Effector memory CD8-positive, alpha-beta T cell (primary cell): ENCODE measurements at regions not wholly inside any gene's neighbourhood (a gene's known extent, or its start where the extent isn't known, plus 50 kb on each side); places are given as distances from the start of the nearest gene placed in this dataset.

Experiments used
- ATAC-seq: fragments of 150-1000 bp; cut with Tn5 transposase; replicated peaks from 2 replicates; pipeline ENCODE4 v1.10.0; 2021; ENCODE audit warnings: mild to moderate bottlenecking, moderate library complexity
- DNase-seq, 3 experiments: peaks; one replicate each; pipeline ENCODE4 v3.0.0; 2021
- H3K27ac Mint-ChIP-seq, 2 donors: one replicate each; pipeline ENCODE4 v1.8.0; 2022; ENCODE audit warnings: mild to moderate bottlenecking in 2 of 2, mixed read lengths in 2 of 2, moderate library complexity in 2 of 2
- H3K27me3 Mint-ChIP-seq, 2 donors: one replicate each; pipeline ENCODE4 v1.8.0; 2022; ENCODE audit warnings: mixed read lengths in 2 of 2
- H3K36me3 Mint-ChIP-seq: one replicate; pipeline ENCODE4 v1.8.0; 2022; ENCODE audit warnings: mild to moderate bottlenecking, moderate library complexity, mixed read lengths; ENCODE audit not compliant: insufficient read depth
- H3K4me1 Mint-ChIP-seq, 2 donors: one replicate each; pipeline ENCODE4 v1.8.0; 2022; ENCODE audit warnings: low read depth in 2 of 2, mixed read lengths in 2 of 2
- H3K4me3 Mint-ChIP-seq, 2 donors: one replicate each; pipeline ENCODE4 v1.8.0; 2022; ENCODE audit warnings: mild to moderate bottlenecking in 2 of 2, mixed read lengths in 2 of 2, moderate library complexity in 2 of 2
- H3K9me3 Mint-ChIP-seq, 2 donors: one replicate each; pipeline ENCODE4 v1.8.0; 2022; ENCODE audit warnings: mixed read lengths in 2 of 2

DNA sequence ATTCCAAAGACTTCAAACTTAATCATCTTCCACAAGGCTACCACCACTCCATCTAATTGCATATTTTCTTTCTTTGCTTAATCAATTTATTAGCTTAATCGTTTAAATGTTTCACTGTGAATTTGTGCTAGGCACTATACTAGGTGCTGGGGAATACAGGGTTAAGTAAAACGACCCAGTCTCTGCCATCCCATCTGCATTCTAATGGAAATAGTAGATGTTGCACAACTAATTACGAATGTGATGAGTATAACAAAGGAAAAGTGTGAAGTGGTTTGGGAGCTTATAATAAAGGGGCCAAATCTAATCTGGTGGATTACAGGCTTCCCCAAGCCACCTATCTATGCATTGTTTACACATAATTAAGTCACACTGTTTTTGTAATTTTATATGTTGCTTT, 147.1 kb downstream of the FAM181B start:
- Mint-ChIP-seq H3K27ac (no peak overlapping the region), H3K9me3 (peaks cover 6% of the 10 kb centered on the region in 2 donors), H3K36me3 (peaks cover 2% of the 10 kb centered on the region), H3K4me3 (no peak overlapping the region), H3K4me1 (no peaks in the 10 kb centered on the region), H3K27me3 (no peaks in the 10 kb centered on the region)
- no peak for DNase-seq
- no peak for ATAC-seq

DNA sequence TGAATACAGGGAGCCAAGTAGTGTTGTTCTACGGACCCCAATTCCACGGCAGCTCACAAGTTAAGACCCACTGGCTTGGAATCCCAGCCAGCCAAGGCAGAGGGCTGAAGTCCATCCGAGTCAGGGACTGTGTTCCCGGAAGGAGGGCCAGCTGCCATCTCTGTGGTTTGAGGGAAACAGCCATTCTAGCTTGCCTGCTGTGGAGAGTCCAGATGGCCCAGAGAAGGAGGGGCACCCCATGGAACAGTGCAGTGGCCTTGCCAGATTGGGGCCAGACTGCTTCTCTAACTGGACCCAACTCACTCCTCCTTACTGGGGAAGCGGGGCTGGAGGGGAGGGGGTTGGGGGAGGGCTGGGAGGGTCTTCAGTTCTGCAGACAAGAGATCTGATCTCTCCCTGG, 156.4 kb downstream of the FAM181B start:
- H3K4me3 Mint-ChIP-seq: no peak overlapping the region
- no peak for DNase-seq
- no peak for ATAC-seq

DNA sequence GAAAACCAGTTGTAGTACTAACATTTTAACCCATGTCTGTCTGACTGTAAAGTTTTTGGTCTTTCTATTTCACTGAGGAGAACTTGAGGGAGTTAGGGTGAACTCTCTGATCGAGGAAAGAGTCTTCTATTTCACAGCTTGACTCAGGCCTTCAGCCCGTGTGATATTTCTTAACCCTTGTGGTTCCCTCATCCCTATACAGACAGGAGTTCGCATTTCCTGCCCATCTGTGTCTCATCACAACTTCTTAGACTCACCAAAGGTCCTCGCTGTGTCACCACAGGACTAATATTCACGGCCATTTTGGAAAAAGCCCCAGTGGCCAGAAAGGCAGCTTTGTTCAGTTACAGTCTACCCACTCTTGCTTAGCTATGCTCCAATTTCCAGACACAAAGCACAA, 172.8 kb downstream of the FAM181B start:
- no peak for ATAC-seq
- no peaks in the 10 kb centered on the region for H3K36me3 Mint-ChIP-seq

More for the DNA sequence above, 156.4 kb downstream of the FAM181B start:
- no peak overlapping the region for H3K27ac Mint-ChIP-seq
- peaks cover 2 to 11% of the 10 kb centered on the region in 2 donors for H3K9me3 Mint-ChIP-seq
- H3K27me3 Mint-ChIP-seq: no peaks in the 10 kb centered on the region
- H3K4me1 Mint-ChIP-seq: no peaks in the 10 kb centered on the region
- H3K36me3 Mint-ChIP-seq: no peaks in the 10 kb centered on the region

DNA sequence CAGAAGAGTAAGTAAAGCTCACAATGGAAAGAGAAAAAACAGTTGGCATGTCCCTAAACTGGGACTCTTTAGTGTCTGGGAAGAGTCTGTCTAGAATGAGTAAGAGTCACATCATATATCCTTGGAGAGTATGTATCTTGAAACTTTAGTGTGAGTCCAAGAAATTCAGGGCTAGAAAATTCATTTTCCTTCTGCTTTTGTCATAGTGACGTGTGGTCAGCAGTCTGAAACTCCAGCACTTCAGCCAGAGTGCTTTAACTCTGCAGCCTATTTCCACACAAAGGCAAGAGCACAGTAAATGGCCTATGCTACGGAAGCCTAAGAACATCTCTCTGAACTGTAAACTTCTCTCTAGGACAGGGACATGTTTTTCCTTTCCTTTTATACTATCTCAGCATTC, 174.1 kb downstream of the FAM181B start:
- Mint-ChIP-seq H3K27ac (no peak overlapping the region), H3K36me3 (no peaks in the 10 kb centered on the region), H3K4me3 (no peak overlapping the region), H3K4me1 (no peaks in the 10 kb centered on the region), H3K9me3 (no peaks in the 10 kb centered on the region), H3K27me3 (no peaks in the 10 kb centered on the region)
- no peak for DNase-seq
- ATAC-seq: no peak

More for the DNA sequence above, 172.8 kb downstream of the FAM181B start:
- Mint-ChIP-seq H3K4me1 (no peaks in the 10 kb centered on the region), H3K9me3 (no peaks in the 10 kb centered on the region), H3K27me3 (no peaks in the 10 kb centered on the region), H3K4me3 (no peak overlapping the region), H3K27ac (no peak overlapping the region)
- no peak for DNase-seq

DNA sequence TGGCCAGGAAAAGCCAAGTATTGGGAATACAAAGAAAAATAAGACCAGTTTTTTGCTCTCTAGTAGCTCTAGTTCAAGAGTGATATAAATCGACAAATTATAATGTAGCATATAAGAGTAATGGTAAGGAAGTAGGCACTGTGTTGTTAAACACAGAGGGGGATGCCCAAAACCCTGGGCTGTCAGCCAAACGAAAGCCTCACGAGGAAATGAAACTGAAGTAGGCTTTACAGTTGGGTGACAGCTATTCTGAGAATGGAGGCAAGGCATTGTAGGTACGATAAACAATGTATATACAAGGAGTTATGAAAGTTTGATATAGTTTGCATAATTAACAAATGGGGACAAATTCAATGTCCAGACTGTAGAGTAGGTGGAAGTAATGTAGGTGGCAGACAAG, 176.4 kb downstream of the FAM181B start:
- no peaks in the 10 kb centered on the region for H3K27me3 Mint-ChIP-seq
- no peak overlapping the region for H3K4me3 Mint-ChIP-seq
- no peaks in the 10 kb centered on the region for H3K4me1 Mint-ChIP-seq
- ATAC-seq (no peak), DNase-seq (no peak)
- H3K27ac Mint-ChIP-seq: no peak overlapping the region
- H3K36me3 Mint-ChIP-seq: no peaks in the 10 kb centered on the region
- no peaks in the 10 kb centered on the region for H3K9me3 Mint-ChIP-seq

DNA sequence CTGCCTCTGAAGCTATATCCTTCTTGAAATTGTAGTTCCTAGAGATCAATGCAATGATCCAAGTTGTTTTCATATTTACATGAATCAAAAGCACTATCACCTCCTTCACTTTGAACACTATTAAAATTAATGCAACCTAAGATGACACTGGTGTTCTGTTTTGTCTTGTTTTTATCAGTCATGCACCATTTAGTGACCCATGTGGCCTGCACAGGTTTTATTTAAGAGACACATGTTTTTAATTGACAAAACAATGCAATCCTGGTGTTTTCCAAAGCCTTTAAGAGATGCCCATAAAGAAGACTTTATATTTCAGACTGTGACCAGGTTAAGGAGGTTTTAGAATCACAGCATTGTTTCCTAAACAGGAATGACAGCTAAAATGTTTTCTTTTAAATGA, 177.5 kb downstream of the FAM181B start:
- no peak for ATAC-seq
- H3K4me1 Mint-ChIP-seq: no peaks in the 10 kb centered on the region
- no peaks in the 10 kb centered on the region for H3K36me3 Mint-ChIP-seq
- H3K27me3 Mint-ChIP-seq: no peaks in the 10 kb centered on the region
- H3K27ac Mint-ChIP-seq: no peak overlapping the region
- H3K9me3 Mint-ChIP-seq: peaks cover 0 to 4% of the 10 kb centered on the region in 2 donors
- no peak overlapping the region for H3K4me3 Mint-ChIP-seq
- DNase-seq: no peak

DNA sequence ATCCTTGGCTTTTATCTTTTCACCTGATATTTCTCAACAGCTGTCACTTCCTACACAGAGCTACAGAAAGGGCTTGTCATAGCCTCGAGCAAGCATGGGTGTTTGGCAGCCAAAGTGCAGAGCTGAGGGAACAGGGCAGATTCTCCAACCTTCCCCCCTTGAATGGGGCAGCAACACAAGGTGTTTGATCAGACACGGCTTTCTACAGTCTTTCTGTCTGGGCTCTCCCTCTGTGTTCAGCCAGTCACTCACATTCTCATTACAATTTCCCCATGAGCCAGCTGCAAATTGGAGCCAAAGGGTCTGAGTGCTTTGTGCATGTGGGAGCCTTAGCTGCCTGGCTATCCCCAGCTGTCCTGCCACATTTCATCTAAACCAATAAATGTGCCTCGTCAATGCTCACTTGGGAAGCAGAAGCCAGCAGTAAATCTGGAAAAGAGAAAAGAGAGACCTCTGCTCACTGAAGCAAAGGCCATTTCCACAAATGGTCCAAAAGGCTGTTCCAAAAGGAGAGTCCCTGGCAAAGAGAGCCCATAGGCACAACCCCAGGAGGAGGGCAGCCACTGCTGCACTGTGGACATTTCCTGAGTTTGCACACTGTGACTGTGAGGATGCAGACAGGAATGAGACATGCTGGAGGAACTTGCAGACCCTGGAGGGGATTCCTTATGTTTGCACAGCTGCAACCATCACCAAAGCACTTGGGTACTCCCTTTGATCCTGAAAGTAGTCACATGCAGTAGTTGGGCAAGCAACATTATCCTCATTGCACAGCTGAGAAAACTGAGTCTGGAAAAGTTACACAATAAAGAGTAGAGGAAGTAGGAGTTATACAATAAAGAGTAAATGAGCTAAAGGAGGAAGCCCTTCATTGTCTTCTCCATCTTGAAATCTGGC, 186.8 kb downstream of the FAM181B start:
- Mint-ChIP-seq H3K4me3 (no peak overlapping the region), H3K27ac (no peak overlapping the region), H3K36me3 (no peaks in the 10 kb centered on the region), H3K9me3 (peaks cover 0 to 13% of the 10 kb centered on the region in 2 donors), H3K4me1 (no peaks in the 10 kb centered on the region), H3K27me3 (no peaks in the 10 kb centered on the region)
- DNase-seq: no peak
- no peak for ATAC-seq

DNA sequence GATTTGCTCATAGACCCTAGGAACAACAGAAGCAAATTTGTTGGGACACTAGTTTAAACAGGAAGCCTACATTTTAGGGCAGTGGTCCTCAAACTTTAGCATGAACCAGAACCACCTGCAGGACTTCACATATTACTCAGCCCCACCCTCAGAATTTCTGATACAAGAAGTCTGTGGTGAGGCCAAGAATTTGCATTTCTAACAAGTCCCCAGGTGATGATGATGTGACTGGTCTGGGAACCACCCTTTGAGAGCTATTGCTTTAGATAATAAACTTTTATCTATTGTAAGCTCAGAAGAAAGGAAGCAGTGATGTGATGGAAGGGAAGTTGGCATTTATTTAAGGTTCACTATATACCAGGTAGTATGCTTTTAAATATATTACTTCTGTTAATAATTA, 194.0 kb downstream of the FAM181B start:
- Mint-ChIP-seq H3K9me3 (peaks cover 0 to 4% of the 10 kb centered on the region in 2 donors), H3K4me3 (no peak overlapping the region), H3K4me1 (no peaks in the 10 kb centered on the region), H3K36me3 (no peaks in the 10 kb centered on the region), H3K27ac (no peak overlapping the region), H3K27me3 (no peaks in the 10 kb centered on the region)
- DNase-seq (no peak), ATAC-seq (no peak)

DNA sequence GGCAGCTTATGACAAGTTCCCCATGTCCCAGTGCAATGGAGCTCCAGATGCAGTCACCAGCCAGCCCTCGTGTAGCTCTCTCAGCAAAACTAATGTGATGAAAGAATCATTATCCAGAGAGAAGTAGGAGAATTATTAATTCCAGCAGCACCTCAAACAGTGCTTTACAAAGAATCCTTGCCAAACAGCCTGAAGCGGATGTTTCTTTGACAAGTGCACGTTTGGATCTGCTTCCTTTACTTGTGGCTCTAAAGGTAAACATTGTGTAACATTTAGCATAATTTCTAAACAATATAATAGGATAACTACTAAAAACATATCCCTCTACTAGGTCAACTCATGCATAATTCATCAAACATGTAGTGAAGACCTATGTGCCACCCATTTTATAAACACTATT, 197.0 kb downstream of the FAM181B start:
- Mint-ChIP-seq H3K36me3 (no peaks in the 10 kb centered on the region), H3K4me1 (no peaks in the 10 kb centered on the region), H3K4me3 (no peak overlapping the region), H3K27me3 (no peaks in the 10 kb centered on the region), H3K27ac (no peak overlapping the region), H3K9me3 (no peaks in the 10 kb centered on the region)
- DNase-seq: no peak
- ATAC-seq: no peak

DNA sequence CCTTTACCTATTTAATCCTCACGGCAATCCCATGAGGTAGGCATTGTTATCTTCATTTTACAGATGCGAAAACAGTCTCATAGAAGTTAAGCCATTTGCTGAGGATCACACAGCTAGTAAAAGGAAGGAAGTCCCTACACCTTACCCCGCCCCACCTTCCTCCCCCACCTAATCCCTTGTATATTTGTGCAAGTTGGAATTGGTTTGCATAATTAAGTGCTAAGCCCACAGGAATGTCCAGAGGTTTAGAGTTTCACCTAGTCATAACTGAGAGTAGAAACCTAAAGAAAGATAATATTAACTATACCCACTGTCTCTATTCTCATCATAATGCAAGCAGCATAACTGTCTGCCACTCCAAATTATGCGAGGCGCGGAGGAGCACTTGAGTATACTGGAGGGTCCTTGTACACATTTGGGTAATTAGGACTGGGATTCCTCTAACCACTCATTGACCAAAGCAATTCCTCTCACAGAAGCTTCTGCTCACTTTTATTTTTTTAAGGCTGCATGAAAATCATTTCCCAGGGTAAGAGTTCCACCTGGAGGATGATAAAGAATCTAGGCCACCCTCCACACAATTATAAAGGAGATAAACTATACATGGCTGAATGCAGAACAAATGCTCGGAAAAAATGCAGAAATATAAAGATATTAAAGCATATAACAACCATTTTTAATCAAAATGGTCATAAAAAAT, 199.9 kb downstream of the FAM181B start:
- Mint-ChIP-seq H3K9me3 (no peaks in the 10 kb centered on the region), H3K27me3 (no peaks in the 10 kb centered on the region), H3K4me3 (no peak overlapping the region), H3K36me3 (no peaks in the 10 kb centered on the region), H3K4me1 (no peaks in the 10 kb centered on the region), H3K27ac (no peak overlapping the region)
- ATAC-seq (no peak), DNase-seq (no peak)

DNA sequence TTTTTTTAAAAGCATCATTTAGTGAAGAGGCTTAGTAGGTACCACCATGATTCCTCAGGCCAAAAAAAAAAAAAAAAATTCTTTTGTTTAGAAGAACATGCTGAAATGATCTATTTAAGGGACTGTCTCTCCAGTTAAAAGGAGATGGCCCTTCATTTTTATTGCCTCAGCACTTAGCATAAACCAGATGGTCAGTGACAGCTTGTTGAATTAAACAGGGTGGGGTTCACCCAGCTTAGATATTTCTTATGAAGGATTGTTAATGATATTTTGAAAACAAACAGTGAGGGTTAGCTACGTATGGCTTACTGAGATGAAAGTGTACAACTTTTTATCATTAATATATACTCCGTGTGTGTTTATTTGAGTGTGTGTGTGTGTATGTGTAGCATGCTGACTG, 203.7 kb downstream of the FAM181B start:
- no peak for DNase-seq
- no peak for ATAC-seq
- H3K4me1 Mint-ChIP-seq: no peaks in the 10 kb centered on the region
- H3K4me3 Mint-ChIP-seq: no peak overlapping the region
- H3K36me3 Mint-ChIP-seq: no peaks in the 10 kb centered on the region
- no peaks in the 10 kb centered on the region for H3K27me3 Mint-ChIP-seq
- H3K9me3 Mint-ChIP-seq: peaks cover 0 to 2% of the 10 kb centered on the region in 2 donors
- no peak overlapping the region for H3K27ac Mint-ChIP-seq

DNA sequence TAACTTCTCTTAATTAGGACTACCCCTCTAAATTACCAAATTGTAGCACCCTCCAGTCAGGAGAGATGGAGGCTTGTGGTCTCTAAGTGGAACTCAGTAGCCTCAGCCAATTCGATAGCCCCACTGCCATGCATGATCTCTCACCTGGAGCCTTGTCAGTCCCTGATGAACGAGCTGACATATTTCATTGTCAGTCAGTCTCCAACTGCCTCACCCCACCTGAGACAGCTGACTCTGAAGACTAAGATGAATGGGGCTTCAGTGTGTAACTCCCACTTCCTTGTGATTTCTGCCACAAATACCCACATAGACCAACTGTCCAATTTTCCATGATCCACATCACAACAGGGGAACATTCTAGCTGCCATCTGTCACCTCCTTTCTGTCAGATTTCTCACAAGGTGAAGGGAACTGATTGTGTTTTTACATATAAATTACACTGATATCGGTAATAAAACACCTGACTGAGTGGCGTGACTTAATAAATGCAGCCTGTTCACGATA, 206.5 kb downstream of the FAM181B start:
- H3K27ac Mint-ChIP-seq: no peak overlapping the region
- no peaks in the 10 kb centered on the region for H3K27me3 Mint-ChIP-seq
- DNase-seq (no peak), ATAC-seq (no peak)
- H3K4me1 Mint-ChIP-seq: no peaks in the 10 kb centered on the region
- no peaks in the 10 kb centered on the region for H3K36me3 Mint-ChIP-seq
- peaks cover 0 to 2% of the 10 kb centered on the region in 2 donors for H3K9me3 Mint-ChIP-seq
- no peak overlapping the region for H3K4me3 Mint-ChIP-seq

DNA sequence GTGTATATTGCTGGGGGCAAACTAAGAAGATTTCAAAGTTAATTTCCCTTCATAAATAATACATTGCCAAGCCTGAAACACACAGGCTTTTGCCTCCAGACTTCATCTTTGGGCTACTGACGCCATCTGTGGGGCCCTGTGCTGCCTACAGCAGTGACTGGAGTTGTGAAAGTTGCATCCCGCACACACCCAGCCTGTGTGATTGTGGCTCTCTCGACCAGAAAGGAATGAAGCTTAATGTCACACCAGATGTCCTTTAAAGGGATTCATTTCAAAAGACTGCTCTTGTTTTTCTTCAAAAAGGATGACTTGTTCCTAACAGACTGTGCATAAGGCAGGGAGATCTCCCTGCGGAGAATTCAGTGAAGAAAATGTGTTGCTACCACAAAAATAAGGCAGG, 210.5 kb downstream of the FAM181B start:
- ATAC-seq: no peak
- H3K27me3 Mint-ChIP-seq: no peaks in the 10 kb centered on the region
- no peak overlapping the region for H3K27ac Mint-ChIP-seq
- peaks cover 8 to 15% of the 10 kb centered on the region in 2 donors for H3K9me3 Mint-ChIP-seq
- no peaks in the 10 kb centered on the region for H3K4me1 Mint-ChIP-seq
- no peaks in the 10 kb centered on the region for H3K36me3 Mint-ChIP-seq
- no peak for DNase-seq
- H3K4me3 Mint-ChIP-seq: no peak overlapping the region

DNA sequence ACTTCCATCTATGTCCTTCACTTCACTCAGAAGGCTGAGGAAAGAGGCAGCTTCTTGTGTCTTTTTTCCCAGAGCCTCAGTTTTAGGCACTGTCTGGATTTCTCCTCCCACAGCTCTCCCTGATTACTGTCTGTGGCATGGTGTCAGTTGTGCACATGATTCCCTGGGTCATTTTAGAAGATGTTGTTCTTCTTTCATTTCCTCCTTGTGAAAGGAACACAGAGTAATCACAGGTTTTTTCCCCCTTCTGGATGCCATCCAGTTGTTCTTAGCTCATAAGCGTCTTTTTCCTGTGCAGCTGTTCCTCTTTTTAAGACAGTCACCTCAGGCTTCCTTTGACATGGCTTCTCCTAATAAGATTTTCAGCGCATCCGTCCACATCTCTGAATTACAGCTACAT, 212.2 kb downstream of the FAM181B start:
- Mint-ChIP-seq H3K9me3 (peaks cover 8 to 13% of the 10 kb centered on the region in 2 donors), H3K4me3 (no peak overlapping the region), H3K4me1 (no peaks in the 10 kb centered on the region), H3K27me3 (no peaks in the 10 kb centered on the region), H3K27ac (no peak overlapping the region), H3K36me3 (no peaks in the 10 kb centered on the region)
- ATAC-seq: no peak
- DNase-seq: no peak
